ENCODE measurements at regions not wholly inside any gene's neighbourhood (a gene's known extent, or its start where the extent isn't known, plus 50 kb on each side); places are given as distances from the start of the nearest gene placed in this dataset.

DNA sequence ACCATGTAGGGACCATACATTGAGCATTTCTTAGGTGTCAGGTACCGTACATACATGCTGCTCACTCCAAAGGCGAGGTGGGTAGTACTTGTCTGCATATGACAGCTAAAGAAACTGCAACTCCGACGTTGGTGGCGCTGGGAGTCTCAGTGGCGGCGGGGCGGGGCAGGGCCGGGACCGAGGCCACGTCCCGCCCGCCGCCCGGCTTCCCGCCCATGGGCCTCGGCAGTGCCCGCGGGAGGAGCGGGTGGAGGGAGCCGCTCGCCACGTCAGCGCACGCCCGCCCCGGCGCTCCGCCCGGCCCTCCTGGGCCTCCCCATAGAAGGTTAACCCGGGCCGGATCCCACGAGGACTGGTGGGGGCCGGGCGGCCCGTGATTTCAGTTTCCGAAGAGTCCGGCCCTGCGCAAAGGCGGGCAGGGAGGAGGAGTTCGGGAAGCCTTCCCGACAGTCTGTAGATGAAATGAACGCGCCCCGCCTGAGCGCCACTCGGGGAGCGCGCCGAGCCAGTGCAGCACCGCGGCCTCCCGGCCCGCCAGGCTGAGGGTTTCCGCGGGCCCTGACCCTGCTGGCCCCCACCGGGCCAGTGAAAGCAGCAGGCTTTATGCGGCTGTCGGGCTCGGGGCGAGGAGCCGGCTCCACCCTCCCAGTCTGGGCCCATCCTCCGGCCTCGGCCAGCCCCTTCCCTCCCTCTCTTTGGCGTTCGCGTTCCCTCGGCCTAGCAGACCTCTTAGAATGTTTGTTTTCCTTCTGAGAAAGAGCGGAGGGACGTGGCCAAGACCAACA lies 119.9 kb upstream of the JUN start (continued):
- TF ChIP-seq, protein P1, sequence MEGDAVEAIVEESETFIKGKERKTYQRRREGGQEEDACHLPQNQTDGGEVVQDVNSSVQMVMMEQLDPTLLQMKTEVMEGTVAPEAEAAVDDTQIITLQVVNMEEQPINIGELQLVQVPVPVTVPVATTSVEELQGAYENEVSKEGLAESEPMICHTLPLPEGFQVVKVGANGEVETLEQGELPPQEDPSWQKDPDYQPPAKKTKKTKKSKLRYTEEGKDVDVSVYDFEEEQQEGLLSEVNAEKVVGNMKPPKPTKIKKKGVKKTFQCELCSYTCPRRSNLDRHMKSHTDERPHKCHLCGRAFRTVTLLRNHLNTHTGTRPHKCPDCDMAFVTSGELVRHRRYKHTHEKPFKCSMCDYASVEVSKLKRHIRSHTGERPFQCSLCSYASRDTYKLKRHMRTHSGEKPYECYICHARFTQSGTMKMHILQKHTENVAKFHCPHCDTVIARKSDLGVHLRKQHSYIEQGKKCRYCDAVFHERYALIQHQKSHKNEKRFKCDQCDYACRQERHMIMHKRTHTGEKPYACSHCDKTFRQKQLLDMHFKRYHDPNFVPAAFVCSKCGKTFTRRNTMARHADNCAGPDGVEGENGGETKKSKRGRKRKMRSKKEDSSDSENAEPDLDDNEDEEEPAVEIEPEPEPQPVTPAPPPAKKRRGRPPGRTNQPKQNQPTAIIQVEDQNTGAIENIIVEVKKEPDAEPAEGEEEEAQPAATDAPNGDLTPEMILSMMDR (IDR thresholded peaks at IDR 0.05; ENCODE audit: control extremely low read depth in 1 of 3, insufficient read depth in 1 of 3, low read depth in 1 of 3, low read length in 3 of 3) = no peak
- no peak for TF ChIP-seq RFX5 (IDR thresholded peaks at IDR 0.05; ENCODE audit: borderline replicate concordance, low read depth, low read length)
- no peak for TF ChIP-seq SP4 (IDR thresholded peaks at IDR 0.05; ENCODE audit: low read length)
- peak in 1 of 2 experiments; percentile 77; a peak in 2 of 3 replicates for TF ChIP-seq POLR2A (IDR thresholded peaks at IDR 0.05; ENCODE audit: control extremely low read depth in 1 of 2, low read depth in 2 of 2, low read length in 2 of 2)
- TF ChIP-seq KDM5A (IDR thresholded peaks at IDR 0.05; ENCODE audit: low read length) = no peak
- no peak for TF ChIP-seq JUN (IDR thresholded peaks at IDR 0.05; ENCODE audit: low read depth, low read length)
- TF ChIP-seq CHD7 (IDR thresholded peaks at IDR 0.05; ENCODE audit: insufficient replicate concordance, low read length) = no peak
- no peak for TF ChIP-seq SIRT6 (IDR thresholded peaks at IDR 0.05; ENCODE audit: low read length)

Measured in H1 (cell line).